ENCODE measurements at regions not wholly inside any gene's neighbourhood (a gene's known extent, or its start where the extent isn't known, plus 50 kb on each side); places are given as distances from the start of the nearest gene placed in this dataset.

DNA sequence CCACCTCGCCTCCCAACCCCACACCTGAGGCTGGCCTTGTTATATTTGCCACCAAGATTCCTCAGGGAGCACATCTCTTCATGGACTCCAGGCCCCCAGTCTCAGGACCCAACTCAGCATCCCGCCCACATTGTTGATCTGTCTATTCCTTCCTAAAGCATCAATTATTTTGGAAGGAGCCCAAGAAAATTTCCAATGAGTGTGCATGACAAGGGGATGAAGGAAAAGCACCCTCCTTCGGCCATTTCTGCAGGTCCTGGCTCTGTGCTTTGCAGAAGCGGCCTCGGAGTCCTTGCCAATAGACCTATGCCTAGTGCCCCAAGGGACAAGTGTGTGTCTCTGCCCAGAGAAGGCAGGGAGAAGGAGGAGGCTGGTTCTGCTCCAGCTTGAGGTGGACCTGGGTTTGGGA, 273.2 kb downstream of the GADD45G start:
- Mint-ChIP-seq H3K36me3 (ENCODE audit: low read depth, unreplicated experiment) (no peaks in the 10 kb centered on the region), H3K4me1 (ENCODE audit: unreplicated experiment) (no peaks in the 10 kb centered on the region), H3K9me3 (ENCODE audit: unreplicated experiment) (no peaks in the 10 kb centered on the region), H3K4me3 (ENCODE audit: unreplicated experiment) (no peak overlapping the region), H3K27me3 (ENCODE audit: unreplicated experiment) (peaks cover 4% of the 10 kb centered on the region), H3K27ac (ENCODE audit: unreplicated experiment) (no peak overlapping the region)
- TF ChIP-seq, protein P1, sequence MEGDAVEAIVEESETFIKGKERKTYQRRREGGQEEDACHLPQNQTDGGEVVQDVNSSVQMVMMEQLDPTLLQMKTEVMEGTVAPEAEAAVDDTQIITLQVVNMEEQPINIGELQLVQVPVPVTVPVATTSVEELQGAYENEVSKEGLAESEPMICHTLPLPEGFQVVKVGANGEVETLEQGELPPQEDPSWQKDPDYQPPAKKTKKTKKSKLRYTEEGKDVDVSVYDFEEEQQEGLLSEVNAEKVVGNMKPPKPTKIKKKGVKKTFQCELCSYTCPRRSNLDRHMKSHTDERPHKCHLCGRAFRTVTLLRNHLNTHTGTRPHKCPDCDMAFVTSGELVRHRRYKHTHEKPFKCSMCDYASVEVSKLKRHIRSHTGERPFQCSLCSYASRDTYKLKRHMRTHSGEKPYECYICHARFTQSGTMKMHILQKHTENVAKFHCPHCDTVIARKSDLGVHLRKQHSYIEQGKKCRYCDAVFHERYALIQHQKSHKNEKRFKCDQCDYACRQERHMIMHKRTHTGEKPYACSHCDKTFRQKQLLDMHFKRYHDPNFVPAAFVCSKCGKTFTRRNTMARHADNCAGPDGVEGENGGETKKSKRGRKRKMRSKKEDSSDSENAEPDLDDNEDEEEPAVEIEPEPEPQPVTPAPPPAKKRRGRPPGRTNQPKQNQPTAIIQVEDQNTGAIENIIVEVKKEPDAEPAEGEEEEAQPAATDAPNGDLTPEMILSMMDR (IDR thresholded peaks at IDR 0.05; ENCODE audit: unreplicated experiment) = no peak
- DNase-seq (ENCODE audit: low spot score) = no peak

DNA sequence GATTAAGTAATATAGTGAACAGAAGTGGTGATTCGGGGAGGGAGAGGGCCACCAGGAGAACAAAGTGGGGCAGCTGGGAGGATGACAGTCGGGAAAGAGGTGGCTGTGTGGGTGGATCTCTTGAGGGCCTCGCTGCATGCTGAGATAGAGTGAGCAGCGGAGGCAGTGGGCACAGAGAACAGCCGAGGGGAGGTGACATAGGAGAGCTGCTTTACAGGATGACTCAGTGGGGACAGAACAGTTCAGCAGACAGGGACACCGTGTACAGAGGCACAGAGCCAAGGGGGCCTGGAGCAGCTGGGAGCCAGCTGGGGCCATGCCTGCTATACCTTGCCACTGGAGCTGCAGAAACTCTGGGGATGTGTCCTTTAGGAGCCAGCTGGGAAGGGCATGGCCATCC, 273.9 kb downstream of the GADD45G start:
- no peaks in the 10 kb centered on the region for H3K36me3 Mint-ChIP-seq (ENCODE audit: low read depth, unreplicated experiment)

DNA sequence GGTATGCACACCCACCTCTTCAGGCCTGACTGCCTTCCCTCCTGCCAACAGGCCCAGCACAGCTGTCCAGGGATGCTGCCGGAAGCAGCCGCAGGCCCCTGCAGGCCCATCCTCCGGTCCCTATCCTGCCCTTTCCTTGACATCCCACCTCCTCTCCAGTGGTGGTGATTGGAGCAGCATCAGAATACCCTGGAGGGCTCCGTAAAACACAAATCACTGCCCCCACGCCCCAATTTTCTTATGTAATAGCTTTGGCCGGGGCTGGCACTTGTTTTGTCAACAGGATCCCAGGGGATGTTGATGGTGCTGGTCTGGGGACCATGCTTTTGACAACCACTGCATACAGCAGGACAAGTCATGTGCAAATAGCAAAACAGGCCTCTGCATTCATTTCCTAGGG, 274.5 kb downstream of the GADD45G start:
- Mint-ChIP-seq H3K4me1 (ENCODE audit: unreplicated experiment) (no peaks in the 10 kb centered on the region), H3K36me3 (ENCODE audit: low read depth, unreplicated experiment) (no peaks in the 10 kb centered on the region), H3K27ac (ENCODE audit: unreplicated experiment) (no peak overlapping the region), H3K27me3 (ENCODE audit: unreplicated experiment) (peaks cover 7% of the 10 kb centered on the region), H3K9me3 (ENCODE audit: unreplicated experiment) (no peaks in the 10 kb centered on the region), H3K4me3 (ENCODE audit: unreplicated experiment) (no peak overlapping the region)
- TF ChIP-seq, protein P1 (IDR thresholded peaks at IDR 0.05; ENCODE audit: unreplicated experiment) = no peak
- DNase-seq (ENCODE audit: low spot score) = no peak

More for the DNA sequence above, 273.9 kb downstream of the GADD45G start:
- no peak for DNase-seq (ENCODE audit: low spot score)
- H3K27ac Mint-ChIP-seq (ENCODE audit: unreplicated experiment) = no peak overlapping the region
- peaks cover 6% of the 10 kb centered on the region for H3K27me3 Mint-ChIP-seq (ENCODE audit: unreplicated experiment)
- no peaks in the 10 kb centered on the region for H3K4me1 Mint-ChIP-seq (ENCODE audit: unreplicated experiment)
- TF ChIP-seq, protein P1 (IDR thresholded peaks at IDR 0.05; ENCODE audit: unreplicated experiment) = no peak
- H3K4me3 Mint-ChIP-seq (ENCODE audit: unreplicated experiment) = no peak overlapping the region
- H3K9me3 Mint-ChIP-seq (ENCODE audit: unreplicated experiment) = no peaks in the 10 kb centered on the region

DNA sequence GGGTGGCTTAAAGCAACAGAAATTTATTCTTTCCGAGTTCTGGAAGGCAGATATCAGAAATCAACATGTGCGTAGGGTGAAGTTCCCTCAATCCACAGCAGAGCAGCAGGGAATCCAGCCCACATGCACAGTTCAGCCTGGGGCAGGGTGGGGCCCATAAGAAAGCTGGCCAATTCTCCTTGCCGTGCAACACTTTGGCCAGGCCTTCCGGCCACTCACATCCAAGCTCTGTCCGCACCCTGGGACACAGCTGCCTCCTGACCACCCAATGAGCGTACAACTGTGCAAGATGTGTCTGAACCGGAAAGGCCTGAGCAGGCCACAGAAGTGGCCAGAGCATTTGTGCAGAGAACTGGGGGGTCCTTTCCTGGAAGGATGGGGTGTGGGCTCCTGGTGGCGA, 274.9 kb downstream of the GADD45G start:
- Mint-ChIP-seq H3K4me1 (ENCODE audit: unreplicated experiment) (no peaks in the 10 kb centered on the region), H3K27ac (ENCODE audit: unreplicated experiment) (no peak overlapping the region), H3K36me3 (ENCODE audit: low read depth, unreplicated experiment) (no peaks in the 10 kb centered on the region), H3K9me3 (ENCODE audit: unreplicated experiment) (no peaks in the 10 kb centered on the region), H3K4me3 (ENCODE audit: unreplicated experiment) (no peak overlapping the region), H3K27me3 (ENCODE audit: unreplicated experiment) (peaks cover 10% of the 10 kb centered on the region)
- DNase-seq (ENCODE audit: low spot score) = no peak
- TF ChIP-seq, protein P1 (IDR thresholded peaks at IDR 0.05; ENCODE audit: unreplicated experiment) = no peak

DNA sequence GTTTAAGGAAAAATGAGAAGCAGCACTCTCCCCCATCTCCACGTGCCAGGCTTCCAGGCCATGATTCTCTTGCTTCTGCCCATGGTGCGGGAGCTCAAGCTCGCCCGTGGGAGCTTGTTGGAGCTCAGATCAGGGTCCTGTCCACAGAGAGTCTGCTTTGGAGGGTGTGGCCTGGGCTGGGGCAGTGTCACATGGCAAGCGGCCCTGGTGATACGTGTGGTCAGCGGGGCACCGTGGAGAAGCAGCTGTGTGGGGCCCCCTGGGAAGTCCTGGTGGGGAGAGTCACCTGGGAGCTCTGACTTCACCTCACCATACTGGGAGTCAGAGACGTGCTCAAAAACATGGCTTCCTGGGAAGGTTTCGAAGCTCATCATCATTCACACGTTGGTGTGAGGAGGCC, 275.3 kb downstream of the GADD45G start:
- no peak overlapping the region for H3K27ac Mint-ChIP-seq (ENCODE audit: unreplicated experiment)
- TF ChIP-seq, protein P1 (IDR thresholded peaks at IDR 0.05; ENCODE audit: unreplicated experiment) = no peak
- DNase-seq (ENCODE audit: low spot score) = no peak
- H3K4me3 Mint-ChIP-seq (ENCODE audit: unreplicated experiment) = no peak overlapping the region
- no peaks in the 10 kb centered on the region for H3K9me3 Mint-ChIP-seq (ENCODE audit: unreplicated experiment)
- H3K36me3 Mint-ChIP-seq (ENCODE audit: low read depth, unreplicated experiment) = no peaks in the 10 kb centered on the region
- no peaks in the 10 kb centered on the region for H3K4me1 Mint-ChIP-seq (ENCODE audit: unreplicated experiment)
- H3K27me3 Mint-ChIP-seq (ENCODE audit: unreplicated experiment) = peaks cover 10% of the 10 kb centered on the region

All from endothelial cell (in vitro differentiated cells).